GM19452 (cell line): ENCODE measurements at regions not wholly inside any gene's neighbourhood (a gene's known extent, or its start where the extent isn't known, plus 50 kb on each side); places are given as distances from the start of the nearest gene placed in this dataset.
"Not testable (repeated sequence)": the region's sequence is repeated elsewhere in the genome, so short reads cannot be mapped to it uniquely, and the experiment has no call there.

ENCODE experiments used
- ATAC-seq: cut with Tn5 transposase; IDR thresholded peaks from one replicate; pipeline ENCODE4 v1.9.1; 2021; ENCODE audit not compliant: unreplicated experiment

DNA sequence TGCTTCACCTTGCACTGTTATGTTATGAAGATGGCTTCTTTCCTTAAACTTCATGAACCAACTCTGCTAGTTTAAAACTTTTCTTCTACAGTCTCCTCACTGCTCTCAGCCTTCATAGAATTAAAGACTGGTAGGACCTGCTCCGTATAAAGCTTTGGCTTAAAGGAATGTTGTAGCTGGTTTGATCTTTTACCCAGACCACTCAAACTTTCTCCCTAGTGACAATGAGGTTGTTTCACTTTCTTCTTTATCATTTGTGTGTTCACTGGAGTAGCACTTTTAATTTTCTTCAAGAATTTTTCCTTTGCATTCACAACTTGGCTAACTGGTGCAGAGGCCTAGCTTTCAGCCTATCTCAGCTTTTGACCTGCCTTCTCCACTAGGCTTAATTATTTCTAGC is 316.4 kb upstream of the RNF32 start:
- no peak for ATAC-seq

DNA sequence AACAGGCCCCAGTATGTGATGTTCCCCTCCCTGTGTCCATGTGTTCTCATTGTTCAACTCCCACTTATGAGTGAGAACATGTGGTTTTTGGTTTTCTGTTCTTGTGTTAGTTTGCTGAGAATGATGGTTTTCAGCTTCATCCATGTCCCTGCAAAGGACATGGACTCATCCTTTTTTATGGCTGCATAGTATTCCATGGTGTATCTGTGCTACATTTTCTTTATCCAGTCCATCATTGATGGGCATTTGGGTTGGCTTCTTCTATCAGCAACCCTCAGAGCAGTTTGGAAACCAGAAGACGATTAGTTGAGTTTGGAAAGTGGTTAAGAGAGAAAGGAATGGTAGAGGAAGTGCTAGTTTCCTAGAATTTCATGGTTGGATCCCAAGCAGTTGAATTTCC is 319.1 kb upstream of the RNF32 start:
- not testable (repeated sequence) for ATAC-seq

DNA sequence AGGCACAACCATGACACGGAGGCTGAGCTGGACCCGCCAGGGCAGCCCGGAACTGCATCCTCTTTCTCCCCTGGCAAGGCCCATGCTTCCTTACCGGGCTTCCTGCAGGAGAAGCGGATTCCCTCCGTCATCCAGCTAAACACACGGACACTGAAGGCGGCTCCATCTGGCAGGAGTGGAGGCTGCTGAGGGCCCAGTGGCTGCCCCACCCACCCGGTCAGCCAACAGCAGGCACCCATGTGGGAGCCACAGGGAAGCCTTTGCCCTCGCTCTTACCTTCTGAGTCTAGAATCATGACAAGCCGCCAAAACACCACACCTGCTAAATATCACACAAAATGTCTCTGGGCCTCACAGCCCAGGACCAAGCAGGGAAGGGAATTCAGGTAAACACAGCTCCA is 321.6 kb upstream of the RNF32 start:
- no peak for ATAC-seq

DNA sequence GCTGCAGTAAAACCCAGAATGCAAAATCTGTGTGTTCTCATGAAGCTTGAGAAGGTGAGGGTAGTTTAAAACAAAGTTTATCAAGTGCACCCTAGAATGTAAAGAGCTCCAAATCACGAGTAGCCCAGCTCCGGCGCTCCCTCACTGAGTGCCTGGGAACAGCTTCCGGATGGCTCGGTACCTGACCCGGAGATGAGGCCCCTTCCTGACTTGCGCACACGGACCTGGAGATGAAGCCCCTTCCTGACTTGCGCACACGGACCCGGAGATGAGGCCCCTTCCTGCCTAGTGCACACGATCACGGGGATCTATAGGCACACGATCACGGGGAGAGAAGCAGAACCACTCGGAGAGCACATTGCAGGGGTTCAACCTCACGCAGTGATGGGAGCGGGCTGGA is 322.1 kb upstream of the RNF32 start:
- ATAC-seq, result no peak

DNA sequence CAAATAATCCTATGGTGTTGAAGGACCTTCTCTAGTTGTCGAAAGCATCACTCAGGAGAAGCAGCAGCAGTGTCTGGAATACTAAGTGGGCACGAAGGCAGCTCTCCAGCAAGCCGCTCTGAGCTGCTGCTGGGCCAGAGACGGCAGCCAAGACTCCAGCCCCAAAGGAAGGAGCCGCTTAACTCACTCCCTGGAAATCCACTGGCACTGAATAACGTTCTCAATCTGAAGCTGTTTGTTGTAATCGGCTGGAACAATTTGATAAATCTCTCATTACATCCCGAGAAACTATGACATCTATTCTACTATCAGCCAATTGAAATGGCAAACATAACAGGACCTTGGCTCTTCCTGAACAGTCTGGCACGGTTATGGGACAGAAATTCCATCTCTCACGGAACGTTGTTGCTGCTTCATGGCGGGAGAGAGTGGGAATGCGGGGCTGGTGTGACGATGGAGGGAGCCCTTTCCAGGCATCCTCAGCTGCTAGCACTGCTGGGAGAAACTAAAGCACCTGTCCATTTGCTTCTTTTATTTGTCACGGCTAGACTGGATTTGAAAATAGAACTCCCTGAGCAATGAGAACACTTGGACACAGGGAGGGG is 331.5 kb upstream of the RNF32 start:
- ATAC-seq, result no peak

DNA sequence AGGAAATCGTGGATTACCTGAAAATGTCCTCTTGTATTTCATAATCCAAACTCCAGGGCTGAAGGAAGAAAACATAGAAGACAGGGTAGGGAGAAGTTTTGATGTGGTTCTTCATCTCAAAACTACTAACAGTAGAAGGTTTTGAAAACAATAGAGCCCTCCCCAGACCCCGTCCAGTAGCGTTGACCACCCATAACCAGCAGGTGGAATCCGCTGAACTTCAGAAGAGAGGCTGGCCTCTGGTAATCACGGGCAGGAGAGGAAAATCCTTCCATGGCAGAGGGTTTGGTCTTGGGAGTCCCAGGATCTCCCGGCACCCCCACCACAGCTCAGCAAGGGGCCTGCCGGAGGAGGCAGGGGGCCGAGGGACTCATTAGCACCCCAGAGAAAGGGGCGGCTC is 333.4 kb upstream of the RNF32 start:
- no peak for ATAC-seq

DNA sequence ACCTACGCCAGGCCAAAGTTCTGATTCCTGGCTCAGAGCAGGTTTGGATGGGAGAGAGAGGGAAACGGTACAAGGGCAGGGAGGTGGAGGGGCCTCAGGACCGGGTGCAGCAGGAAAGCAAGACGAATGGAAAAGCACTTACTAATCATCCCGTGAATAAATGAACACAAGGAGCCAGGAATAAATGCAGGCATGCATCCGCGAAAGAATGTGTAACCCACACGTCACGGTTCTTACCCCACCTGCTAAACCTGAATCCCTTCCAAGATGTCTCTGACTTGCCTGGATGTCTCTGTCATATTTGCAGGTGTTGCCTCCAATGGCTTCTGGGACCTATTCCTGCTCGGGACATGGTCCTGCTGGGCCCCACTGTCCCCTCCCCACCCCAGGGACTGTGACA is 335.2 kb upstream of the RNF32 start:
- ATAC-seq, result no peak

DNA sequence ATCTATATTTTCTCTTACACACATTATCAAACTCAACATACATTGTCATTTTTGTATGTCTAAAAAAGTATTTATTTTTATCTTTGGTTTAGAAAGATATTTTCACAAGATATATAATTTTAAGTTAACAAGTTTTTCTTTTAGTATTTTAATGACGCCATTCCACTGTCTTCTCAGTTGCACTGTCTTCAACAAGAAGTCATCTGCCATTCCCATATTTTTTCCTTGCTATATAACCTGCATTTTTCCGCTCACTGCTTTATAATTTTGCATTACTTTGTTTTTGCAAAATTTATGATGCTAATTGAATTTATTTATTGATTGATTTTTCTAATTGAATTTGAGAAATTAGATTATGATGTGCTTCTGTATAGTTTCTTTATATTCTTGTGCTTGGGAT is 357.8 kb upstream of the RNF32 start:
- ATAC-seq, result no peak

DNA sequence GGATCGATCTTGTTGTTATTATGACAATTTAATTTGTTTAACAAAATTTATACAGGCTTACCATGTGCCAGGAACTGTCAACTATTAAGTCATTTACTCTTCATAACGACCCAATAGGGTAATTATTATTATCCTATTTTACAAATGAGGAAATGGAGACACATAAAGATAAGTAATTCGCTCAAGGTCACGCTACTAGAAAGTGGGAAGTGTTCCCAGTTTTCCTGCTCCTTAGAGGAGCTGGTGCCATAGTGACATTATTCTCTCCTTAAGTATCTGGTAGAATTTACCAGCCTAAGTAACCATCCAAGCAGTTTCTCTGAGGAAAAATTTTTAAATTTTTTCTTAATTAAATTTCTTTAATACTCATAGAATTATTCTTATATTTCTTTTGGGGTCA is 360.9 kb upstream of the RNF32 start:
- ATAC-seq, result no peak

DNA sequence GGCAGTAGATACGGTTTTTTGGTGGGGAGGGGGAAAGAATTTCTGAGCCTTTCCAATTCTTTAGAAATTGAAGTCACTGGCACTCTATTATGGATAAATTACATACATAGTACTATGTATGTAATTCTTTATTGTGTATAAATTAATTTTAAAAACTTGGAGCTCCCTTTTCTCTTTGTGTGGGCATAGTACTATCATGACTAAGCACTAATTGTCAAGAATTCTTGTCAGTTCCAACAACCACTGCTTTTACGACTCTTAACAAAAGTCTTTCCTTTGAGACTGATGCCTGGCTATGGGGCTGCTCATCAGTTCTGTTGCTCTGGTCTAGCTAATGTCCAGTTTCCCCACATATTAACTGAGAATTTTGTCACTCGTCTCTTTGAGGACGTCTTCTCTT is 365.3 kb upstream of the RNF32 start:
- no peak for ATAC-seq

DNA sequence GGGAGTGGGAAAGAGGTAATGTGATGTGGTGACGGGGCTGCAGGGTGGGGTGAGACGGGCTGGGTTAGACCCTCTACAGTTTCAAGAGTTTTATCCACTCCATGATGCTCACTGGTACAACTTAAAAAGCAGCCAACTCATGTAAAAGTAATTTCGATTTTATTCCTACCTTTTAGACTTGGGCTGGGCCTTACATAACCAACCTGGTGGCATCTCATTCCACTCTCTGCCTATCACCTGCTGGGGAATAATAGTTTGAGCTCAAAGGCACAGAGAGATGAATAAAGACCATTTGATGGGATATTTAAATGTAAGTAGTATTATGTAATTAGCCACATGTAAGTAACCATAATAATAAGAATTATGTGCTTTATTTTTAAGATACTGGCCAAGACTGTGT is 366.0 kb upstream of the RNF32 start:
- no peak for ATAC-seq

DNA sequence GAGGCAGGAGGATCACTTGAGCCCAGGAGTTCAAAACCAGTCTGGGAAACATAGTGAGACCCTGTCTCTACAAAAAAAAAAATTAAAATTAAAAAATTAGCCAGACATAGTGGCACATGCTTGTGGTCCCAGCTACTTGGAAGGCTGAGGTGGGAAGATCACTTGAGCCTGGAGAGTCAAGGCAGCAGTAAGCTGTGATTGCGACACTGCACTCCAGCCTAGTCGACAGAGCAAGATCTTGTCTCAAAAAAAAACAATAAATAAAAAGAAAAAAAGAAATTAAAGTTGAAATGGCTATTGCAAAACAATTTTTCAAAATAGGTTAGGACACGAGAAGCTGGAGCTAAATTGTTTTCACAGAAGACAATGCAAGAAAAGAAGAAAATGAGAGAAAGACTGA is 379.0 kb upstream of the RNF32 start:
- ATAC-seq, result no peak

DNA sequence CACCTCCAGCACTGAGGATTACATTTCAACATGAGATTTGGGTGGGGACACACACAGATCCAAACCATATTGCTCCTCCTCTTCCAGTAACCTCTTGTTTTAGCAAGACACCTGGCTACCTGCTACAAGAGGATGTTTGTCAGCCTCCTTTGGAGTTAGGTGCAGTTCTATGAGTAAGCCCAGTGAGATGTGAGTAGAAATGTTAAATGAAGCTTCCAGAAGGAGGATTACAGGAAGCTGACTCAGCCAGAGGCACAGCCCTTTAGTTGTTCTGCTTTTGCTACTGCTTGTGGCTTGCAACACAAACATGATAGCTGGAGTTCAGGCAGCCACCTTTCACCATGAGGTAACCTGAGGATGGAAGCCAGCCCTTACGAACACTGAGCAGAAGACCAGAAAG is 382.7 kb upstream of the RNF32 start:
- no peak for ATAC-seq

DNA sequence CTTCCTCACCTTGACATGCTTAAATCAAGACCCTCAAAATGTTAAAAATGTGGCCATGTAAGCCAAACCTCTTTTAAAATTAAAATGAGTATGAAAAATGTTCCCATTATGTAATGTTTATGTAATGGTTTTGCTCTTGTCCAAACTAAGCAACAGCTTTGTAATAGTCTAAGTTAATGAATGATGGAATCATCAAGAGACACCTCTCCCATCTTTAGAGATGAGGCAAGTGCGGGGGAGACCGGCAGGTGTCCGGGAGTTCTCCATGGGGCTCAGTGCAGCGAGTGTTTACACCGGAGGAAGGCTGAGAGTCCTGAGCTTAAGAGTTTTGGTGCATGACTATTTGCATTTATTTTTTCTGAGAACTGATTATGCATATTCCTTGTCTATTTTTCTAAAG is 384.9 kb upstream of the RNF32 start:
- ATAC-seq, result no peak

DNA sequence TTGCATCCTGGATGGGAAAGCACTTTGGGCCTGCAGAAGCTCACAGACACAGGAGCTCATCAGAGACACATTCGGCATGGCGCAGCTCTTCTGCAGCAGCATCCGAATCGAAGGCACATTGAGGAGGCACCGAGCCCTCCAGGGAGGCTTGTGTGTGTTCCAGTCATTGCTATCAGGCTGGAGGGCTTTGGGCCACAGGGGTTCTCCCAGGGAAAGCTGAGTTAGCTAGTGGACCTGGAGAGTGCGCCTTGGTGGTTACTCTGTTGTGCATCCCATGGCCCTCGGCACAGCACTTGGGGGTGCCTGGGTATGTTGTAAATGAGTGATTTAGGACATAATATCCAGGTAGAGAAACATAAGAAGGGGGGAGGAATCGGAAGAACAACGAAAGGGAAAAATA is 388.7 kb upstream of the RNF32 start:
- ATAC-seq, result no peak

DNA sequence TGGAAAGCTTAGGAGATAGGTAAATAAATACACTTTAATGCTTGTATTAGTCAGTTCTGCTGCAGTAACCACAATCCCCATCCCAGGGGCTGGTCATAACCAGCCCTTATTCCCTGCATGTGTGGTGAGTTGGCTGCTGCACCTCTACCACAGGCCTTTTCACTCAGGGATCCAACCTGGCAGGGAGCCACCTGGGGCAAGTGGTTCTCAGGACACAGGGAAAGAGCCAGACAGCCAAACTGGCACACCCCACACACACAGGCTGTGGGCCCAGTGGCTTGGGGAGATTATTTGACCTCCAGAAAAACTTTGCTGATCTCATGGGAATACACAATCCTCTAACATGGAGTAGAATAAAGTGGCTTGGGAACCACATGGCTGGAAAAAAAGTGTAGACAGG is 400.0 kb upstream of the RNF32 start:
- ATAC-seq, result no peak

DNA sequence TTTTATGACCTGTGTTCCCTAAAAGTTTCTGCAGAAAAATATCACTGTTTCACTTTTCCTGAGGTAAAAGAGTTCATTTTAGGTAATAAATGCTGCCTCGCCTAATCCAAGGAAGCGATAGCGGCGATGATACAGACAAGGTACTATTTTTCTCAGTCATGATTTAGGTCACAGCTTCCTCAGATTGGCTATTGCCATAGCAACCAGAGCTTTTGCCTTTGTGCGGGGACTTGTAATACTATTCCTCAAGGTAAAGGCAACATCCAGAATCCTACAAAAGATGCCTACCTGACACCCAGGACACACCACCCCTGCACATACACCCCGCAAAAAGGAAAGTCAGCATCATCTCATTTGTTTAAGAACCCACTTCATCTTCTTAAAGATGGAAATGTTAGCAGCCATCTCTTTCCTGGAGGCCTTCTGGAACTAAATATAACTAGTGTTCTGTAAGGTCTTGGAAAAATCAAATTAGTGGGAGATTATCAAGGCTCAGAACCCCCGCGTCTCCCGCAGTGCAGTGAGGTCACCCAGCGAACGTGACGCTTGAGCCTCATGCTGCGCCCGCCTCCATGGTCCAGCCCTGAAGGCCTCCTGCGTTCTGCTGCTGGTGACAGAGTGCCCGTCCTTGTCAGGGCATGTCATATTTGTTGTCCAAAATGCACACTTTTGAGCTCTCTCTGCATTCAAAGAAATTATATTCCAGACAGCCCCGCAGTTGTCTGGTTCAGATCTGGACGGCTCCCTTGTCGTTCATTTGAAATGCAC is 402.0 kb upstream of the RNF32 start:
- no peak for ATAC-seq

DNA sequence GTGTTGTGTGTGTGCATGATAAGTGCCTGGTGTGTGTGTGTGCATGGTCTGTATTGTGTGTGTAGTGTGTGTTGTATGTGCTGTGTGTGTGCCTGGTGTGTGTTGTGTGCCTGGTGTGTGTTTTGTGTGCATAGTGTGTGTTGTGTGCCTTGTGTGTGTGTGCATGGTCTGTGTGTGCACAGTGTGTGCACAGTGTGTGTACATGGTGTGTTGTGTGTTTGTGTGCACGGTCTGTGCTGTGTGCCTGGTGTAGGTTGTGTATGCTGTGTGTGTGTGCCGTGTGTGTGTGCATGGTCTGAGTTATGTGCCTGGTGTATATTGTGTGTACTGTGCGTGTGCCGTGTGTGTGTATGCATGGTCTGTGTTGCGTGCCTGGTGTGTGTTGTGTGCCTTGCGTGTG is 403.0 kb upstream of the RNF32 start:
- no peak for ATAC-seq

DNA sequence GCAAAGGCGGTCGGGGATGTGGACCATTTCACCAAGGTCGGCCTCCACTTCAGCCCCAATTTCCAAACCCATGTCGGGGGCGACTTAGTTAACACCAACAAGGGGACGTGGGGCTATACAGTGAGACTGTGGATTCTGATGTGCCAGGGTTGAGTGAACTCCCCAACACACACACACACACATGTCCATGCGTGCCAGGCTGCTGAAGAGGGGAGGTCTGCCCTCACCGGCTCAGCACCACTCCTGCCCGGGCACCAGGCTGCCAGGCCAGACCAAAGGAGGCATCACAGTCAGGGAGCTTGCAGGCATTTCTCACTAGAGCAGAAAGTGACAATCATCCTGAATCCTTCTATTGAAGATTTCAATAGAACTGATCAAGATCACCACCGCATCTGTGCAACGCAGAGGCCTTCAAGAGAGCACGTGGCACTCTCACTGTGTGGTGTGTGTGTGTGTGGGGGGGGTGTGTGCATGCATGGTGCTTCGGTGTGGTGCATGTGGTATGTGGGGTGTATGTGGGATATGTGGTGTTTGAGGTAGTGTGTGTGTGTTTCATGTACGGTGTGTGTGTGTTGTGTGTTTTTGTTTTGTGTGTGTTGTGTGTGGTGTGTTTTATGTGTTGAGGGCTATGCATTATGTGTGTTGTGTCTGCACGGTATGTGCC is 403.5 kb upstream of the RNF32 start:
- no peak for ATAC-seq

DNA sequence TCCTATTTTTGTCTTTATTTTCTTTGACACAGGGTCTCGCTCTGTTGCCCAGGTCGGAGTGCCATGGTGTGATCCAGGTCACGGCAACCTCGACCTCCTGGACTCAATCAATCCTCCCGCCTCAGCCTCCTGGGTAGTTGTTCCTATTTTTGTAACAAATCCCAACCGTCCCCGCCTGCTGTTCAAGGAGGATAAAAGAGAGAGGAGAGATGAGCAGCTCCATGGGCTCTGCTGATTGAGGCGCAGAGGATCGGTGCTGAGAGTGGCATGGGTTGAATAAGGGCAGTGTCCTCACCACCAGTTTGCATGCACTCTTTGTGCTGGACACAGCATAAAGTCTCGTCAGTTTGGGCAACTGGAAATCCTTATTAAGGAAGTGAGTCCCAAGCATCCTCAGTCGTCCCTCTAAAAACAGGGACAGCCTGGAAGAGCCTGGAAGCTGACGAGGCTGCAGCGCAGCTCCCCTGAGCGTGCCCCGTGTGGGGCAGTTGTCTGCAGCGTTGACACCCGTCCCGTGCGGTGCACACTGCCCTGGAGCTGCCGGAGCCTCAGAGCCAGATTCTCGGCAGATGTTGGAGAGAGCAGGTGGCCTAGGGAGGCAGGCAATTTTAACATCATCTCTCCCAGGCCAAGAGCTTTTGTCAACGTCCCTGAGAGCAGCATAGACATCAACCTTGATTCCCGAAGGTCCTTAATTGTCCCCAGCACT is 404.2 kb upstream of the RNF32 start:
- ATAC-seq, result no peak

DNA sequence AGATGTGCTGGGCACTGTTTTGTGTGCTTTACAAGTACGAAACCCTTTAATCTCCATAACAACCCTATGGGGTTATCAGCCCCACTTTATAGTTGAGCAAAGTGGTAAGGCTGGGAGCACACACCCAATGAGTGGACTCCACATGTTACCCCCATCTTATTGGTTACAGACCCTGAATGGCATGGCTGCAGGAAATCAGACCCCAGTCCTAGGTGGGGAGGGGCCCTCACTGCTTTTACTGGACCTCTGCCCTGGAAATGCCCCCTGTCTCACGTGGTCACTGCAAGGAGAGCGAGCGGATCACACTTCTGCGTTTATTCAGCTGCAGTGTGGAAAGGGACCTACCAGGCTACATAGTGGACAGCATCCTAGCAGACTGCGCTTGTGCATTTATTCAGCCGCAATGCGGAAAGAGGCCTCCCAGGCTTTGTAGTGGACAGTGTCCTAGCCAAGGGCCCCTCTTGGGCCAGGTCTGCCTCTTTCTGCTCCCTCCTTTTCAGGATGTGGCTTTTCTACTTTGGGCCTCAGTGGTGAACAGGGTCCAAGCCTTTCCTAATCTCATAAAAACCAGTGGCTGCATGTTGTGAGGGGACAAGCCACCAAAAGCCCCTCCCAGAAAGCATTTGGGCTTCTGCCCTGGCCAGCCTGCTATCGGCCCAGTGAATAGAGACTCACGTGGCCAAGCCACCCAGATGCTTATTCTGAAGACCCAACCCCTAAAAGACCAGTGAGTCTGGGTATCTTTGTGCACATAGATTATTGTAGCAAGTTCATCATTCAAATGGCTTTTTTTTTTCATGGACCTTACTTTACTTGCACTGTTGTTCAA is 405.7 kb upstream of the RNF32 start:
- ATAC-seq, result no peak
